Activated CD4-positive, alpha-beta T cell treated with anti-CD3 and anti-CD28 coated beads for 36 hours (primary cell): ENCODE measurements at regions not wholly inside any gene's neighbourhood (a gene's known extent, or its start where the extent isn't known, plus 50 kb on each side); places are given as distances from the start of the nearest gene placed in this dataset.
"Not testable (repeated sequence)": the region's sequence is repeated elsewhere in the genome, so short reads cannot be mapped to it uniquely, and the experiment has no call there.

ENCODE experiments used
- ATAC-seq: fragments of 200-7000 bp; cut with Tn5 transposase; one replicate; pipeline ENCODE4 v1.10.0; 2021; ENCODE audit warnings: mild to moderate bottlenecking, moderate library complexity
- CTCF ChIA-PET: fragments of 350-600 bp; sonication (Branson Sonifier 250); formaldehyde crosslinking; loops from one replicate; lab custom pipeline; 2021; ENCODE audit warnings: antibody characterized with exemption; lab: Charles Lee
- POLR2A ChIA-PET: fragments of 350-600 bp; sonication (Branson Sonifier 250); formaldehyde crosslinking; loops from one replicate; lab custom pipeline; 2021; ENCODE audit warnings: antibody characterized with exemption, inconsistent platforms; lab: Charles Lee
- DNase-seq: peaks from one replicate; pipeline ENCODE4 v3.0.0-alpha.2; 2020
- H3K27ac Mint-ChIP-seq: one replicate; pipeline ENCODE4 v1.8.0; 2021; ENCODE audit warnings: mixed read lengths
- H3K27me3 Mint-ChIP-seq: one replicate; pipeline ENCODE4 v1.8.0; 2021; ENCODE audit warnings: mixed read lengths
- H3K36me3 Mint-ChIP-seq: one replicate; pipeline ENCODE4 v1.8.0; 2021; ENCODE audit warnings: low read depth, mixed read lengths
- H3K4me1 Mint-ChIP-seq: one replicate; pipeline ENCODE4 v1.8.0; 2021; ENCODE audit warnings: mixed read lengths
- H3K4me3 Mint-ChIP-seq: one replicate; pipeline ENCODE4 v1.8.0; 2021; ENCODE audit warnings: mild to moderate bottlenecking, moderate library complexity, mixed read lengths
- H3K9me3 Mint-ChIP-seq: one replicate; pipeline ENCODE4 v1.8.0; 2021; ENCODE audit warnings: low read depth, mixed read lengths
- intact Hi-C, 2 experiments: fragments of 100-400 bp; cut with DNase I in 1 of 2; cut with micrococcal nuclease in 1 of 2; formaldehyde crosslinking; loops; one replicate each; pipeline versions ENCODE4 v1.14.2 to v1.15.1; 2022 to 2024; cut with DNase I, micrococcal nuclease

GRCh38 chr5:25002371-25002770, 357.6 kb upstream of the CDH10 start:
- Mint-ChIP-seq H3K27ac (no peak overlapping the region), H3K4me3 (no peak overlapping the region), H3K9me3 (peaks cover 9% of the 10 kb centered on the region), H3K36me3 (no peaks in the 10 kb centered on the region), H3K27me3 (no peaks in the 10 kb centered on the region), H3K4me1 (no peaks in the 10 kb centered on the region)
- ATAC-seq, result no peak
- intact Hi-C loops, result no loop called here
- DNase-seq, result no peak
- ChIA-PET CTCF (no interaction called here), POLR2A (no interaction called here)

- intact Hi-C loops, result no loop called here
- H3K9me3 Mint-ChIP-seq, result peaks cover 20% of the 10 kb centered on the region
- DNase-seq, result no peak
- H3K36me3 Mint-ChIP-seq, result no peaks in the 10 kb centered on the region
- ATAC-seq, result no peak
- H3K4me3 Mint-ChIP-seq, result no peak overlapping the region
- H3K4me1 Mint-ChIP-seq, result no peaks in the 10 kb centered on the region
- ChIA-PET POLR2A (no interaction called here), CTCF (no interaction called here)
- H3K27me3 Mint-ChIP-seq, result no peaks in the 10 kb centered on the region
- no peak overlapping the region for H3K27ac Mint-ChIP-seq
These were observed 355.0 kb upstream of the CDH10 start for GRCh38 chr5:24999732-25000131.

- ChIA-PET CTCF (no interaction called here), POLR2A (no interaction called here)
- no peaks in the 10 kb centered on the region for H3K36me3 Mint-ChIP-seq
- H3K27me3 Mint-ChIP-seq, result no peaks in the 10 kb centered on the region
- peaks cover 26% of the 10 kb centered on the region for H3K9me3 Mint-ChIP-seq
- intact Hi-C loops, result no loop called here
- H3K4me3 Mint-ChIP-seq, result no peak overlapping the region
- no peaks in the 10 kb centered on the region for H3K4me1 Mint-ChIP-seq
- ATAC-seq (no peak), DNase-seq (no peak)
- H3K27ac Mint-ChIP-seq, result no peak overlapping the region
These were observed 353.9 kb upstream of the CDH10 start for GRCh38 chr5:24998641-24999040.

- DNase-seq, result no peak
- ATAC-seq, result no peak
- H3K27me3 Mint-ChIP-seq, result no peaks in the 10 kb centered on the region
- no peaks in the 10 kb centered on the region for H3K36me3 Mint-ChIP-seq
- H3K4me3 Mint-ChIP-seq, result no peak overlapping the region
- H3K4me1 Mint-ChIP-seq, result no peaks in the 10 kb centered on the region
- no peak overlapping the region for H3K27ac Mint-ChIP-seq
- intact Hi-C loops, result no loop called here
- ChIA-PET POLR2A (no interaction called here), CTCF (no interaction called here)
- peaks cover 16% of the 10 kb centered on the region for H3K9me3 Mint-ChIP-seq
These were observed 341.5 kb upstream of the CDH10 start for GRCh38 chr5:24986326-24986725.

GRCh38 chr5:24978552-24978951, 333.8 kb upstream of the CDH10 start:
- CTCF ChIA-PET, H3K27ac Mint-ChIP-seq, H3K4me1 Mint-ChIP-seq, intact Hi-C loops, DNase-seq, H3K36me3 Mint-ChIP-seq, ATAC-seq, H3K4me3 Mint-ChIP-seq, POLR2A ChIA-PET, H3K27me3 Mint-ChIP-seq: not testable (repeated sequence)
- peaks cover 11% of the 10 kb centered on the region for H3K9me3 Mint-ChIP-seq

GRCh38 chr5:24963611-24964010, 318.8 kb upstream of the CDH10 start:
- no peaks in the 10 kb centered on the region for H3K36me3 Mint-ChIP-seq
- intact Hi-C loops, result no loop called here
- POLR2A ChIA-PET, result no interaction called here
- no peaks in the 10 kb centered on the region for H3K27me3 Mint-ChIP-seq
- ATAC-seq (no peak), DNase-seq (no peak)
- no peaks in the 10 kb centered on the region for H3K4me1 Mint-ChIP-seq
- H3K9me3 Mint-ChIP-seq, result peaks cover 8% of the 10 kb centered on the region
- CTCF ChIA-PET, result no interaction called here
- no peak overlapping the region for H3K4me3 Mint-ChIP-seq
- no peak overlapping the region for H3K27ac Mint-ChIP-seq

- DNase-seq (no peak), ATAC-seq (no peak)
- ChIA-PET CTCF (no interaction called here), POLR2A (no interaction called here)
- H3K27ac Mint-ChIP-seq, result no peak overlapping the region
- H3K4me3 Mint-ChIP-seq, result no peak overlapping the region
- no peaks in the 10 kb centered on the region for H3K27me3 Mint-ChIP-seq
- no peaks in the 10 kb centered on the region for H3K36me3 Mint-ChIP-seq
- H3K9me3 Mint-ChIP-seq, result peaks cover 6% of the 10 kb centered on the region
- intact Hi-C loops, result no loop called here
- H3K4me1 Mint-ChIP-seq, result no peaks in the 10 kb centered on the region
These were observed 278.6 kb upstream of the CDH10 start for GRCh38 chr5:24923400-24923799.

- H3K4me3 Mint-ChIP-seq, result no peak overlapping the region
- no peak overlapping the region for H3K27ac Mint-ChIP-seq
- no peaks in the 10 kb centered on the region for H3K4me1 Mint-ChIP-seq
- ChIA-PET POLR2A (no interaction called here), CTCF (no interaction called here)
- DNase-seq, result no peak
- no peaks in the 10 kb centered on the region for H3K36me3 Mint-ChIP-seq
- ATAC-seq, result no peak
- intact Hi-C loops, result no loop called here
- no peaks in the 10 kb centered on the region for H3K27me3 Mint-ChIP-seq
- peaks cover 6% of the 10 kb centered on the region for H3K9me3 Mint-ChIP-seq
These were observed 273.9 kb upstream of the CDH10 start for GRCh38 chr5:24918676-24919075.

GRCh38 chr5:24916863-24917262, 272.1 kb upstream of the CDH10 start:
- no peak for DNase-seq
- no peaks in the 10 kb centered on the region for H3K36me3 Mint-ChIP-seq
- intact Hi-C loops, result no loop called here
- ATAC-seq, result no peak
- peaks cover 8% of the 10 kb centered on the region for H3K9me3 Mint-ChIP-seq
- POLR2A ChIA-PET, result no interaction called here
- H3K27me3 Mint-ChIP-seq, result no peaks in the 10 kb centered on the region
- CTCF ChIA-PET, result no interaction called here
- H3K27ac Mint-ChIP-seq, result no peak overlapping the region
- H3K4me3 Mint-ChIP-seq, result no peak overlapping the region
- no peaks in the 10 kb centered on the region for H3K4me1 Mint-ChIP-seq

GRCh38 chr5:24909210-24909609, 264.4 kb upstream of the CDH10 start:
- DNase-seq (no peak), ATAC-seq (no peak)
- Mint-ChIP-seq H3K4me1 (no peaks in the 10 kb centered on the region), H3K27ac (no peak overlapping the region), H3K4me3 (no peak overlapping the region), H3K27me3 (no peaks in the 10 kb centered on the region), H3K36me3 (no peaks in the 10 kb centered on the region), H3K9me3 (peaks cover 6% of the 10 kb centered on the region)
- POLR2A ChIA-PET, result no interaction called here
- intact Hi-C loops, result no loop called here
- CTCF ChIA-PET, result no interaction called here

- POLR2A ChIA-PET, result no interaction called here
- Mint-ChIP-seq H3K27me3 (no peaks in the 10 kb centered on the region), H3K36me3 (no peaks in the 10 kb centered on the region), H3K9me3 (peaks cover 4% of the 10 kb centered on the region), H3K4me3 (no peak overlapping the region), H3K27ac (no peak overlapping the region), H3K4me1 (no peaks in the 10 kb centered on the region)
- intact Hi-C loops, result no loop called here
- CTCF ChIA-PET, result no interaction called here
- DNase-seq (no peak), ATAC-seq (no peak)
These were observed 261.9 kb upstream of the CDH10 start for GRCh38 chr5:24906689-24907088.

- intact Hi-C loops, result no loop called here
- POLR2A ChIA-PET, result no interaction called here
These were observed 260.3 kb upstream of the CDH10 start for GRCh38 chr5:24904981-24905517.

GRCh38 chr5:24899180-24899579, 254.4 kb upstream of the CDH10 start:
- no peak overlapping the region for H3K4me3 Mint-ChIP-seq
- H3K4me1 Mint-ChIP-seq, result no peaks in the 10 kb centered on the region
- no peak overlapping the region for H3K27ac Mint-ChIP-seq
- no peaks in the 10 kb centered on the region for H3K27me3 Mint-ChIP-seq
- no peaks in the 10 kb centered on the region for H3K36me3 Mint-ChIP-seq
- H3K9me3 Mint-ChIP-seq, result peaks cover 11% of the 10 kb centered on the region
- ChIA-PET CTCF (no interaction called here), POLR2A (no interaction called here)
- no peak for DNase-seq
- intact Hi-C loops, result no loop called here
- ATAC-seq, result no peak

More at GRCh38 chr5:24904981-24905517, 260.3 kb upstream of the CDH10 start:
- H3K4me3 Mint-ChIP-seq, result no peak overlapping the region
- DNase-seq (no peak), ATAC-seq (no peak)
- CTCF ChIA-PET, result interaction anchor here (0.6 kb wide), 1 partner anchor 333 kb away, joined by 3 read pairs; no protein-coding TSS in a partner anchor
- no peaks in the 10 kb centered on the region for H3K4me1 Mint-ChIP-seq
- H3K36me3 Mint-ChIP-seq, result no peaks in the 10 kb centered on the region
- H3K9me3 Mint-ChIP-seq, result peaks cover 6% of the 10 kb centered on the region
- H3K27ac Mint-ChIP-seq, result no peak overlapping the region
- H3K27me3 Mint-ChIP-seq, result no peaks in the 10 kb centered on the region
